ENCODE measurements at regions not wholly inside any gene's neighbourhood (a gene's known extent, or its start where the extent isn't known, plus 50 kb on each side); places are given as distances from the start of the nearest gene placed in this dataset.

DNA sequence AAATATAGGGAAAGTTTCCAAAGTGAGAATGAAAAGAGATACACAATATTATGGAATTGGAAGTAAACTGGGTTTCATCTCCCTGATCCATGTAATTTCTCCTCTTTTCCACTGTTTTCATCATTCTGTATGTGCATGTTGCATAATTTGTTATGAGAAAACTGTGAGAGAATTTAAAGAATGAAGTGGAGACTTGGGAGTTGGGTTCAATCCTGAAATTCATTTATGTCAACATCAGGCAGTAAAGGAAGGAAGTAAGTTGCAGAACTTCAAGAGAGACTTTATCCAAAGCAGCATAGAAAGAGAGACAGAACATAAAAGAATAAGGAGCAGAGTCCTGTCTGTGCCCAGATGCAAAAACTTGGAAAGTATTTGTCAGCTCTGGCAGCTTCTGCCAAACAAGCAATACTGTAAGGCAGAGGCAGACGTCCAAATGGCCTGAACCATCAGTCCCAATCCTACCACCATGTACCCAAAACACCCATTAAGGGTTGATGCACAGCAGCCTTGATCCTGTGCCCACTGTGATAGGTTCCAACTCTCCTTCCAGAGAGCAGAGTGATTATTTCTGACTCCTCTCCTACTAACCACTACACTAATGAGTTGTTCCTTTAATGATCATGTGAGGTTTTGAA is 425.3 kb upstream of the CDH6 start:
- TF ChIP-seq, protein P1, sequence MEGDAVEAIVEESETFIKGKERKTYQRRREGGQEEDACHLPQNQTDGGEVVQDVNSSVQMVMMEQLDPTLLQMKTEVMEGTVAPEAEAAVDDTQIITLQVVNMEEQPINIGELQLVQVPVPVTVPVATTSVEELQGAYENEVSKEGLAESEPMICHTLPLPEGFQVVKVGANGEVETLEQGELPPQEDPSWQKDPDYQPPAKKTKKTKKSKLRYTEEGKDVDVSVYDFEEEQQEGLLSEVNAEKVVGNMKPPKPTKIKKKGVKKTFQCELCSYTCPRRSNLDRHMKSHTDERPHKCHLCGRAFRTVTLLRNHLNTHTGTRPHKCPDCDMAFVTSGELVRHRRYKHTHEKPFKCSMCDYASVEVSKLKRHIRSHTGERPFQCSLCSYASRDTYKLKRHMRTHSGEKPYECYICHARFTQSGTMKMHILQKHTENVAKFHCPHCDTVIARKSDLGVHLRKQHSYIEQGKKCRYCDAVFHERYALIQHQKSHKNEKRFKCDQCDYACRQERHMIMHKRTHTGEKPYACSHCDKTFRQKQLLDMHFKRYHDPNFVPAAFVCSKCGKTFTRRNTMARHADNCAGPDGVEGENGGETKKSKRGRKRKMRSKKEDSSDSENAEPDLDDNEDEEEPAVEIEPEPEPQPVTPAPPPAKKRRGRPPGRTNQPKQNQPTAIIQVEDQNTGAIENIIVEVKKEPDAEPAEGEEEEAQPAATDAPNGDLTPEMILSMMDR (conservative IDR thresholded peaks at IDR 0.05; ENCODE audit: low read length): no peak
- no peak for TF ChIP-seq EZH2phosphoT487 (IDR thresholded peaks at IDR 0.05; ENCODE audit: borderline replicate concordance, low read depth, low read length)

Data from OCI-LY7 (cell line).